ENCODE measurements at regions not wholly inside any gene's neighbourhood (a gene's known extent, or its start where the extent isn't known, plus 50 kb on each side); places are given as distances from the start of the nearest gene placed in this dataset.

- no peak overlapping the region for H3K4me3 ChIP-seq
- no peaks in the 10 kb centered on the region for H3K27me3 ChIP-seq
- TF ChIP-seq CTCF (IDR thresholded peaks at IDR 0.05) (no peak), POLR2A (IDR thresholded peaks at IDR 0.05) (no peak), POLR2AphosphoS5 (IDR thresholded peaks at IDR 0.05; ENCODE audit: insufficient read depth in 1 of 2, low read depth in 1 of 2) (no peak)
- H3K4me1 ChIP-seq = peaks cover 21% of the 10 kb centered on the region
- no peaks in the 10 kb centered on the region for H3K9me3 ChIP-seq
- DNase-seq (ENCODE audit: extremely low spot score in 2 of 2) = peak; percentile 13 to 34
- H3K27ac ChIP-seq = no peak overlapping the region
- H3K36me3 ChIP-seq = no peaks in the 10 kb centered on the region
- intact Hi-C loops (cut with DNase I) = no loop called here
Observed at GRCh38 chr18:10351219-10351818, 103.1 kb upstream of the APCDD1 start.

GRCh38 chr18:10351858-10352257 is 102.6 kb upstream of the APCDD1 start:
- intact Hi-C loops (cut with DNase I) = no loop called here
- H3K4me1 ChIP-seq = peaks cover 21% of the 10 kb centered on the region
- no peaks in the 10 kb centered on the region for H3K9me3 ChIP-seq
- H3K36me3 ChIP-seq = no peaks in the 10 kb centered on the region
- peak; percentile 44 to 70 for DNase-seq (ENCODE audit: extremely low spot score in 2 of 2)
- no peak overlapping the region for H3K4me3 ChIP-seq
- no peaks in the 10 kb centered on the region for H3K27me3 ChIP-seq
- H3K27ac ChIP-seq = no peak overlapping the region
- no peak for TF ChIP-seq CTCF (IDR thresholded peaks at IDR 0.05)
- TF ChIP-seq POLR2A (IDR thresholded peaks at IDR 0.05) = no peak
- TF ChIP-seq POLR2AphosphoS5 (IDR thresholded peaks at IDR 0.05; ENCODE audit: insufficient read depth in 1 of 2, low read depth in 1 of 2) = no peak

GRCh38 chr18:10352671-10353070 is 101.8 kb upstream of the APCDD1 start:
- Histone ChIP-seq H3K36me3 (no peaks in the 10 kb centered on the region), H3K27me3 (no peaks in the 10 kb centered on the region), H3K27ac (peak overlapping the region; percentile 70), H3K4me1 (peaks cover 21% of the 10 kb centered on the region), H3K4me3 (no peak overlapping the region), H3K9me3 (no peaks in the 10 kb centered on the region)
- TF ChIP-seq CTCF (IDR thresholded peaks at IDR 0.05) (no peak), POLR2AphosphoS5 (IDR thresholded peaks at IDR 0.05; ENCODE audit: insufficient read depth in 1 of 2, low read depth in 1 of 2) (no peak), POLR2A (IDR thresholded peaks at IDR 0.05) (no peak)
- intact Hi-C loops (cut with DNase I) = no loop called here
- DNase-seq (ENCODE audit: extremely low spot score in 2 of 2) = peak; percentile 55 to 76

GRCh38 chr18:10353791-10354190 is 100.6 kb upstream of the APCDD1 start:
- Histone ChIP-seq H3K9me3 (no peaks in the 10 kb centered on the region), H3K4me3 (no peak overlapping the region), H3K4me1 (peaks cover 21% of the 10 kb centered on the region), H3K27ac (peak overlapping the region; percentile 70), H3K27me3 (no peaks in the 10 kb centered on the region), H3K36me3 (no peaks in the 10 kb centered on the region)
- peak; percentile 22 to 55 for DNase-seq (ENCODE audit: extremely low spot score in 2 of 2)
- no peak for TF ChIP-seq POLR2A (IDR thresholded peaks at IDR 0.05)
- no peak for TF ChIP-seq CTCF (IDR thresholded peaks at IDR 0.05)
- peak in 1 of 2 donors; percentile 60 for TF ChIP-seq POLR2AphosphoS5 (IDR thresholded peaks at IDR 0.05; ENCODE audit: insufficient read depth in 1 of 2, low read depth in 1 of 2)
- intact Hi-C loops (cut with DNase I) = no loop called here

GRCh38 chr18:10354241-10354811 is 100.1 kb upstream of the APCDD1 start:
- intact Hi-C loops (cut with DNase I) = no loop called here
- Histone ChIP-seq H3K4me3 (no peak overlapping the region), H3K4me1 (peaks cover 21% of the 10 kb centered on the region), H3K36me3 (no peaks in the 10 kb centered on the region), H3K27ac (peak overlapping the region; percentile 70), H3K9me3 (no peaks in the 10 kb centered on the region), H3K27me3 (no peaks in the 10 kb centered on the region)
- TF ChIP-seq POLR2AphosphoS5 (IDR thresholded peaks at IDR 0.05; ENCODE audit: insufficient read depth in 1 of 2, low read depth in 1 of 2) = no peak
- no peak for TF ChIP-seq POLR2A (IDR thresholded peaks at IDR 0.05)
- no peak for TF ChIP-seq CTCF (IDR thresholded peaks at IDR 0.05)
- peak; percentile 12 to 71 for DNase-seq (ENCODE audit: extremely low spot score in 2 of 2)
